Panc1 (cell line): ENCODE measurements at regions not wholly inside any gene's neighbourhood (a gene's known extent, or its start where the extent isn't known, plus 50 kb on each side); places are given as distances from the start of the nearest gene placed in this dataset.

Experiments
- ATAC-seq: fragments of 200-7000 bp; cut with Tn5 transposase; 2 replicates; pipeline ENCODE4 v1.9.1; 2020; ENCODE audit warnings: mild to moderate bottlenecking, moderate library complexity
- BruUV-seq: library from RNA; stranded (reverse); fragments of 400-500 nt; replicated peaks from 2 replicates; lab custom pipeline; 2021; lab: Mats Ljungman, UMichigan
- CTCF ChIA-PET: fragments of 300-600 bp; sonication (Branson Sonifier 250); formaldehyde crosslinking; loops from one replicate; lab custom pipeline; 2022; ENCODE audit warnings: antibody characterized with exemption; lab: Charles Lee
- POLR2A ChIA-PET: fragments of 300-600 bp; sonication (Branson Sonifier 250); formaldehyde crosslinking; loops from one replicate; lab custom pipeline; 2022; ENCODE audit warnings: antibody characterized with exemption; lab: Charles Lee
- DNase-seq: peaks from one replicate; pipeline ENCODE4 v3.0.0-alpha.2; 2010; ENCODE audit warnings: low read depth, low spot score
- H3K27ac ChIP-seq: 2 replicates; pipeline ENCODE4 v1.5.1; 2011; ENCODE audit warnings: mild to moderate bottlenecking, low read length, inconsistent platforms
- H3K27me3 ChIP-seq: fragments of 200-500 bp; sonication (Bioruptor generic); 2 replicates; pipeline ENCODE4 v1.6.0; 2014; ENCODE audit warnings: low read length, inconsistent platforms; ENCODE audit not compliant: control insufficient read depth, insufficient read depth
- H3K36me3 ChIP-seq: fragments of 200-500 bp; sonication (Bioruptor generic); 2 replicates; pipeline ENCODE4 v1.5.1; 2014; ENCODE audit warnings: inconsistent platforms, mild to moderate bottlenecking, low read length, moderate library complexity; ENCODE audit not compliant: control insufficient read depth, insufficient read depth
- H3K4me1 ChIP-seq: 2 replicates; pipeline ENCODE4 v1.5.1; 2011; ENCODE audit warnings: inconsistent platforms, mild to moderate bottlenecking, low read length, moderate library complexity; ENCODE audit not compliant: control insufficient read depth, insufficient read depth
- H3K4me3 ChIP-seq, 2 experiments: 2 replicates each; pipeline ENCODE4 v1.5.1; 2011 to 2012; ENCODE audit warnings: low read depth in 2 of 2, low read length in 2 of 2, mild to moderate bottlenecking in 2 of 2, inconsistent platforms in 1 of 2, moderate library complexity in 1 of 2
- H3K9me3 ChIP-seq: fragments of 200-500 bp; sonication (Bioruptor generic); 2 replicates; pipeline ENCODE4 v1.5.1; 2014; ENCODE audit warnings: low read depth, mild to moderate bottlenecking, inconsistent platforms, low read length, moderate library complexity; ENCODE audit not compliant: control insufficient read depth, insufficient read depth
- CTCF ChIP-seq: fragments of 450-650 bp; IDR thresholded peaks from 2 replicates; pipeline ENCODE4 v1.5.1; 2017; ENCODE audit warnings: mild to moderate bottlenecking
- POLR2AphosphoS5 ChIP-seq: IDR thresholded peaks from 2 replicates; pipeline ENCODE4 v1.6.1; 2012; ENCODE audit warnings: mild to moderate bottlenecking, low read depth, low read length, moderate library complexity
- SIN3A ChIP-seq: IDR thresholded peaks from 2 replicates; pipeline ENCODE4 v1.6.1; 2012; ENCODE audit warnings: low read depth, mild to moderate bottlenecking, low read length, moderate library complexity, borderline replicate concordance; ENCODE audit not compliant: insufficient read depth
- TCF7L2 ChIP-seq: IDR thresholded peaks from 2 replicates; pipeline ENCODE4 v1.6.1; 2011; ENCODE audit warnings: mild to moderate bottlenecking, low read depth, low read length, inconsistent platforms
- in situ Hi-C: cut with HindIII; loops from 2 replicates; pipeline ENCODE4 v1.10.0; 2016; ENCODE audit warnings: low sequenced_read_pairs, low pct_unique_long_range_greater_than_20kb
- intact Hi-C: fragments of 100-400 bp; cut with micrococcal nuclease; formaldehyde crosslinking; loops from one replicate; pipeline ENCODE4 v1.10.0; 2022; ENCODE audit not compliant: unreplicated experiment
- TF ChIP-seq, protein P1 (sequence below), 2 experiments: IDR thresholded peaks; 2 replicates each; pipeline ENCODE4 v1.6.1; 2011 to 2012; ENCODE audit warnings: low read depth in 2 of 2, control low read depth in 1 of 2, low read length in 1 of 2, mild to moderate bottlenecking in 1 of 2, moderate library complexity in 1 of 2; ENCODE audit not compliant: insufficient read depth in 1 of 2

GRCh38 chr7:90078921-90079320, 75.3 kb upstream of the STEAP1 start:
- DNase-seq = no peak
- Histone ChIP-seq H3K9me3 (no peaks in the 10 kb centered on the region), H3K27me3 (no peaks in the 10 kb centered on the region), H3K36me3 (no peaks in the 10 kb centered on the region), H3K27ac (no peak overlapping the region), H3K4me1 (no peaks in the 10 kb centered on the region), H3K4me3 (no peak overlapping the region)
- TF ChIP-seq CTCF (no peak), TCF7L2 (no peak), SIN3A (no peak), POLR2AphosphoS5 (no peak)
- TF ChIP-seq, protein P1, sequence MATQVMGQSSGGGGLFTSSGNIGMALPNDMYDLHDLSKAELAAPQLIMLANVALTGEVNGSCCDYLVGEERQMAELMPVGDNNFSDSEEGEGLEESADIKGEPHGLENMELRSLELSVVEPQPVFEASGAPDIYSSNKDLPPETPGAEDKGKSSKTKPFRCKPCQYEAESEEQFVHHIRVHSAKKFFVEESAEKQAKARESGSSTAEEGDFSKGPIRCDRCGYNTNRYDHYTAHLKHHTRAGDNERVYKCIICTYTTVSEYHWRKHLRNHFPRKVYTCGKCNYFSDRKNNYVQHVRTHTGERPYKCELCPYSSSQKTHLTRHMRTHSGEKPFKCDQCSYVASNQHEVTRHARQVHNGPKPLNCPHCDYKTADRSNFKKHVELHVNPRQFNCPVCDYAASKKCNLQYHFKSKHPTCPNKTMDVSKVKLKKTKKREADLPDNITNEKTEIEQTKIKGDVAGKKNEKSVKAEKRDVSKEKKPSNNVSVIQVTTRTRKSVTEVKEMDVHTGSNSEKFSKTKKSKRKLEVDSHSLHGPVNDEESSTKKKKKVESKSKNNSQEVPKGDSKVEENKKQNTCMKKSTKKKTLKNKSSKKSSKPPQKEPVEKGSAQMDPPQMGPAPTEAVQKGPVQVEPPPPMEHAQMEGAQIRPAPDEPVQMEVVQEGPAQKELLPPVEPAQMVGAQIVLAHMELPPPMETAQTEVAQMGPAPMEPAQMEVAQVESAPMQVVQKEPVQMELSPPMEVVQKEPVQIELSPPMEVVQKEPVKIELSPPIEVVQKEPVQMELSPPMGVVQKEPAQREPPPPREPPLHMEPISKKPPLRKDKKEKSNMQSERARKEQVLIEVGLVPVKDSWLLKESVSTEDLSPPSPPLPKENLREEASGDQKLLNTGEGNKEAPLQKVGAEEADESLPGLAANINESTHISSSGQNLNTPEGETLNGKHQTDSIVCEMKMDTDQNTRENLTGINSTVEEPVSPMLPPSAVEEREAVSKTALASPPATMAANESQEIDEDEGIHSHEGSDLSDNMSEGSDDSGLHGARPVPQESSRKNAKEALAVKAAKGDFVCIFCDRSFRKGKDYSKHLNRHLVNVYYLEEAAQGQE (IDR thresholded peaks at IDR 0.05; ENCODE audit: insufficient read depth in 1 of 2, low read depth in 2 of 2, low read length in 1 of 2) = no peak
- in situ Hi-C loops = no loop called here
- intact Hi-C loops = no loop called here
- BruUV-seq = no TSS peak
- CTCF ChIA-PET = no interaction called here
- ATAC-seq = no peak
- POLR2A ChIA-PET = no interaction called here

DNA sequence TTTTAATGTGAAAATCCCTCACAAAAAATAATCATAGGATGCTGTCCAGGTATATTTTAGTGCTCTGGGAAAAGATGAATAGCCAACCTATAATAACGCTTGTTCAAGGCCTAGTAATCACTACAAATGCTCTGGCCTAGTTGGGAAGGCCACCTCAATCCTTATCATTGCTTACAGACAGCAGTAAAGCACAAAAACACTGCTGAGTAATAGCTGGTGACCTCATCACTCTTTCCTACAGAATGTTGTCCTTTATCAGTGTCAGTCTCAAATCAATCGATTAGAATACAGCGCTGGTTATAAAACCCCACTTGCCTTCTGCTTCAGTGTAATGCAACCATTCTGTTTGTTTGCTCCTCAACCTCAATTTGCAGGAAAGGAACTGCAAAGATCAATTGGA, 72.6 kb upstream of the STEAP1 start:
- H3K36me3 ChIP-seq = no peaks in the 10 kb centered on the region
- H3K4me1 ChIP-seq = no peaks in the 10 kb centered on the region
- no peaks in the 10 kb centered on the region; the same call in 1 of the 2 replicates for H3K27me3 ChIP-seq
- DNase-seq (no peak), ATAC-seq (no peak)
- in situ Hi-C loops (no loop called here), intact Hi-C loops (no loop called here)
- POLR2A ChIA-PET = no interaction called here
- no peaks in the 10 kb centered on the region for H3K9me3 ChIP-seq
- no peak overlapping the region for H3K27ac ChIP-seq
- no peak overlapping the region for H3K4me3 ChIP-seq
- BruUV-seq = no TSS peak
- CTCF ChIA-PET = no interaction called here
- TF ChIP-seq CTCF (no peak), SIN3A (no peak), POLR2AphosphoS5 (no peak), TCF7L2 (no peak)
- TF ChIP-seq, protein P1 (IDR thresholded peaks at IDR 0.05; ENCODE audit: insufficient read depth in 1 of 2, low read depth in 2 of 2, low read length in 1 of 2) = no peak
